GM18519 (cell line): ENCODE measurements at regions not wholly inside any gene's neighbourhood (a gene's known extent, or its start where the extent isn't known, plus 50 kb on each side); places are given as distances from the start of the nearest gene placed in this dataset.
"Not testable (repeated sequence)": the region's sequence is repeated elsewhere in the genome, so short reads cannot be mapped to it uniquely, and the experiment has no call there.

ENCODE experiments used
- ATAC-seq: cut with Tn5 transposase; IDR thresholded peaks from one replicate; pipeline ENCODE4 v1.9.1; 2021; ENCODE audit warnings: mild to moderate bottlenecking, moderate library complexity; ENCODE audit not compliant: unreplicated experiment, low FRiP score

DNA sequence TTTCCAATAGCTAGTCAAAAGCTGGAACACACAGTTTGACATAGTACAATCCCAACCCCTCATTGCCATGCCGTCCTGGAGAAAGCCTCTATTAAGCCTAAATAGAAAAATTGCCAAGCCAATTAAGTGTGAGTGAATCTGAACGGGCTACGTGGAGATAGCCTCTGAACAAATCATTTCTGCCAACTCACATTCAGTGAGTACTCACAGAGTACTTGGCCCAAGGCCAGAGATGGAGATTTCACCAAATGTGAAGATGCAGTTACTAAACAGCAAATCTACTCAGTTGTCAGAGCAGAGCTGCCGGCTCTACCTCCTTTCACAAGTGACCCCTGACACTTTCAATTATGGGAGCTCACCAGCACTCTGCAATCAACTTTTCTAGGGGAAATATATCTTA is 350.0 kb downstream of the GALC start:
- ATAC-seq = no peak

DNA sequence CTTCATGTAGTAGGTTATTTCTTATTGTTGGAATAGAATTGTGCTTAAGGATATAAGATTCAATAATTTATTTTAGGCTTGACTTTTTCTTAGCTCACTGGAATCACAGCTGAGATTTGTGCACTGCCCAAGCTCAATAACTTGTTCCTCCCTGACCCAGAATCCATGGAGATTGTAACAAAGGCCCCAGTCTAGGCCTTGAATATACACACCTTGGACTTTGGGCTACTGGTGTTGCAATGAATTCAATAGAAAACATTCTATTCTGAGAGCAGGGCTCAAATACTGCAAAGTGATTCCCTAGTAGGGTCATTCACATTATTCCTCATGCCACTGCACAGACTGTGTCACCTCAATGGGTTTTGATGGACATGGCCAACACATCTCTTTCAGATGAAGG is 352.4 kb downstream of the GALC start:
- ATAC-seq = no peak

DNA sequence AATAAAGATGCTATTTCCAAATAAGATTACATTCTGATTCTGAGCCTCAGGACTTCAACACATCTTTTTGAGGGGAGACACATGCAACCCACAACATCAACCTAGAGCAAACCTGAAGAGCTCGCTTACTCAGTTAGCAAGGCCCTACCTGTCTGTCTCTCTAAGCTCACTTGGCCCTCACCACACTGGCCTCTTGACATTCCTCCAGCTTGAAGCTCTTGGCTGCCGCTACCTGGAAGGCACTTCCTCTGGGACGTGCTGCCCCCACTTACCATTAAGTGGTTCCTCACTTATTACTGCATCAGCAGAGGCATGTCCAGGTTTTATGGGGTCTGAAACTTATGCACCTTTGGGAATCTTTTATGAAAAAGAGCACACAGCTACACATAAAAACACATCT is 354.8 kb downstream of the GALC start:
- no peak for ATAC-seq

DNA sequence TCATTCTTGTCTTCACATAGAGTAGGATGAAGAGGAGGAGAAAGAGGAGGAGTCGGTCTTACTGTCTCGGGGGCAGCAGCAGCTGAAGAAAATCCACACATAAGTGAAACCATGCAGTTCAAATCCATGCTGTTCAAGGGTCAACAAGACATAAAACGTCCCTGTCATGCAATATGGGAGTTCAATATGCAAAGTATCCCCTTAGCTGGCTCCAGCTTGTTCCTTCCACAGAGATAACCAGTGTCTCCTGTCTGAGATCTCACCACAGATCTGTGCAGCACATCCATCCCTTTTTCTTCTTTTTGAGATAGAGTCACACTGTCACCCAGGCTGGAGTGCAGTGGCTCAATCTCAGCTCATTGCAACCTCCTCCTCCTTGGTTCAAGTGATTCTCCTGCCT is 357.5 kb downstream of the GALC start:
- no peak for ATAC-seq

DNA sequence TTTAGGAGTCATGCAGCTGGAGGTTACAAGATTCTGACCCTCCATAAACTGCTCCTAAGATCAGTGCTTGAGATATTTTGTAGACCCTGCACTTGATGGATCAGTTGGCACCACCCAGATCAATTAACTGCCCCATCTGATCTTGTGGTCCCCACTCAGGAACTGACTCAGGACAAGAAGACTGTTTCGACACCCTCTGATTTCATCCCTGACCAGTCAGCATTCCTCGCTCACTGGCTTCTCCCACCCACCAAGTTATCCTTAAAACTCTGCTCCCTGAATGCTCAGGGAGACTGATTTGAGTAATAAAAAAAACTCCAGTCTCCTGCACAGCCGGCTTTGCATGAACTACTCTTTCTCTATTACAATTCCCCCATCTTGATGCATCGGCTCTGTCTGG is 360.2 kb downstream of the GALC start:
- ATAC-seq = no peak

DNA sequence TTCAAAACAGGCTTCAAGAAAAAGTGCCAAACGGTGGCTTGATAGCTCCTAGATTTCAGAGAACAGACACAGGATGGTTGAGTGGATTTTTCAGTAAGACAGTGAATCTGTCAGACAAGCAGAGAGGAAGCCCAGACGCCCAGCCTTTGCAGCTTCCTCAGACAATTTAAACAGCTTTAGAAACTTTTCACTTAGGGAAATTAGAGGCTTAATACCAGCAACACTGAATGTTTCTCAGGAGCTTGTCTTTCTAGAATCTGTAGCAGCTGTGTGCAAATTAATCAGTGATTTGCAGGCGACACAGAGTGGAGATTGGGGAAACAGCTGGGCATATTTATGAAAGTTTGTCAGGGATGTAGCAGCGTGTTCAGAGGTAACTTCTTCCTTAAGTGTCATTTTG is 362.1 kb downstream of the GALC start:
- ATAC-seq = no peak

DNA sequence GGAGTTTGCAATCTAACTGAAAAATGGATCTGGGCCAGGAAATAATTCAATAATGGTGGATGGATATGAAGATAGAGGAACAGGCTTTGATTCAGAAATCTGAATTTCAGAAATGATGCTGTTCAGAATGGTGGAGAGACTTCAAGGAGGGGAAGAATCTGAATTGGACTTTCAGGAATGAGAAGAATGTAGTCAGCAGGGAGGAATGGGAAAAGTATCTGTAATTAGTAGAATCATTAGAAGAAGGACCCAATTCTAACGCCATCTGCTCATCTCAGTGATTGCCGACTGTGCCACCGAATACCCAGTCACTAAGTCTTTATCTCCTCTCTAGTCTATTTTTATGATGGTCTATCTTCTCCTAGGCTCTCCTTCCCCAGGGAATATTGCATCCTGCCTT is 363.2 kb downstream of the GALC start:
- ATAC-seq = no peak

DNA sequence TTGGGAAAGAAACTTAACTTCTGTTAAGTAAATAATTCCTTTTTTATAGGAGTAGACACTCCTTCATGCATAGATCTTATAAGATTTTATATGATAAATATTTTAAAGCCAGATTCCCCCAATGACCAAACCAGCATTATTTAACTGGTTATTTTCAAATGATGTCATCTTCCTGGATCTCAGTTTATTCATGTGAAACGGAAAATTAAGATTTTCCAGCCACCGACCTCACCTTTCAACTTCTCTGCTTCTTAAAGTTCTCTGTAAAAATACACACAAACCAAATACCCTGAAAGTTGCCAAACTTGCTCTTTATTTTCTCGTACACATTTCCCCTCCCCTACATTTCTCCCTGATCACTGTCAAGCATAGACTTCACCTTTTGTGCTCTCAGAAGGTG is 364.2 kb downstream of the GALC start:
- no peak for ATAC-seq

DNA sequence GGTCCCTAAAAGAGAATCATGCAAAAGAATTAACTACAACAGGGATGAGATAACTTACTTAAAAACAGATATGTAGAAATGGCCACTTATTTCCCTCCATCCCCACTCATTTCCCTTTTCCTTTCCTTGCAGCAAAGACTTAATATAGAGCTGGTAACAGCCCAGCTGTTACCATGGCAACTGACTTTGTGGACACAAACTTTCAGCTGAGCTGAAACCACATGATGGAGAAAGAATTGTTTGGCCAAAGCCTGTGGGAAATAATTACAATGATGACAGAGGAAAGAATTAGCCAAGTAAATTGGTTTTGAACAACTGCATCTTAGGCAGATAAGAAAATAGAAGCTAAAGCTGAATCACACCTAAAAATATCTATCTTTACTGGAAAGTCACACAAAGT is 364.9 kb downstream of the GALC start:
- ATAC-seq = no peak

DNA sequence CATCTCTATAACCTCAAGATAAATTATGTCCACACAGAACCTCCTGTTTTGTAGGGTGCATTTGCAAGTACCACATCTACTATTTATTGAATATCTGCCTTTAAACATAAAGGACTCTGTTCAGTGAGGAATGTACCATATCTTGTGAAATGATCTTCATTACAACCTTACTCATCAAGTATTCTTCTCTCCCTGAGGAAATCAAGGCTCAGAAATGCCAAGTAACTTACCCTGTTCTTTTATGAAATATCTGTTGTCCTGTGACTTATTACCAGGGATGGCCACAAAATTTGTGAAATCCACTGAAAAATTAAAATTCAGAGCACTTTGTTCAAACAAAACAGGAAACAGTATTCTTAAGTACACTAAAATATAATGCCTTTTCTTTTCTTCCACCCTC is 366.7 kb downstream of the GALC start:
- ATAC-seq = no peak

DNA sequence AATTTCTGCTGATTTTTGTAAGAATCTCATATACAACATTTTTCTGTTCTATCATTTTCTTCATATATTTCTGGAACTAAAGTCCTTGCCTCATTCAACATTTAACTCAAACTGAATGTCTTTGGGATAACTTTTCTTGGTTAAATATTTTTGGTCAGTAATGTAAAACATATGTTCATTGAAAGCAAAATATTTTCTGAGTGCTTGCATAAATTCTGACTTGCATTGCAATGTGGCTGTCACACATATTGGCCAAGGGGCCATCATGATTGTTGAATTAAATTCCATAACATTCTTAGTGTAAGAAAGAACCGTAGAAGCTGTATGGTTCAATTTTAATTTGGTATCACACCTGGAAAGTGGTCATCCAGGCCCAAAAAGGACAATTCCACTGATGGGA is 369.4 kb downstream of the GALC start:
- no peak for ATAC-seq

DNA sequence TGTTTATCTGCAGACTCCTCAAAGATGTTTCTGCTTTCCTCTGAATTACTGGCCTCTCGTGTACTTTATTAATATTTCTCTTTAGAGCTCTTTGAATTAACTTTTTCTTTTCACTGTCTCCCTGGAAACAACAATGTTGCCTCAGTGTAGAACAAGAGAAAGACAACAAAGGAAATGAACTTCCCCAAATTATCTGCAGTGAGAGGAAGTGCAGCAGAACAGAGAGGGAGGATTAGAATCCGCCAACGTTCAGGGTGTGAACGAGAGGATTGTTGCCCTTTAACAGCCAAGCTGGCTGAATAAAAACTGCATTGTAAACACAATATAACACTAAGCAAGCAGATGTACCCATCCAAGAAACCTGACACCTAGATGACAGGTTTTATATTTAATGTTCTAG is 375.9 kb downstream of the GALC start:
- no peak for ATAC-seq

DNA sequence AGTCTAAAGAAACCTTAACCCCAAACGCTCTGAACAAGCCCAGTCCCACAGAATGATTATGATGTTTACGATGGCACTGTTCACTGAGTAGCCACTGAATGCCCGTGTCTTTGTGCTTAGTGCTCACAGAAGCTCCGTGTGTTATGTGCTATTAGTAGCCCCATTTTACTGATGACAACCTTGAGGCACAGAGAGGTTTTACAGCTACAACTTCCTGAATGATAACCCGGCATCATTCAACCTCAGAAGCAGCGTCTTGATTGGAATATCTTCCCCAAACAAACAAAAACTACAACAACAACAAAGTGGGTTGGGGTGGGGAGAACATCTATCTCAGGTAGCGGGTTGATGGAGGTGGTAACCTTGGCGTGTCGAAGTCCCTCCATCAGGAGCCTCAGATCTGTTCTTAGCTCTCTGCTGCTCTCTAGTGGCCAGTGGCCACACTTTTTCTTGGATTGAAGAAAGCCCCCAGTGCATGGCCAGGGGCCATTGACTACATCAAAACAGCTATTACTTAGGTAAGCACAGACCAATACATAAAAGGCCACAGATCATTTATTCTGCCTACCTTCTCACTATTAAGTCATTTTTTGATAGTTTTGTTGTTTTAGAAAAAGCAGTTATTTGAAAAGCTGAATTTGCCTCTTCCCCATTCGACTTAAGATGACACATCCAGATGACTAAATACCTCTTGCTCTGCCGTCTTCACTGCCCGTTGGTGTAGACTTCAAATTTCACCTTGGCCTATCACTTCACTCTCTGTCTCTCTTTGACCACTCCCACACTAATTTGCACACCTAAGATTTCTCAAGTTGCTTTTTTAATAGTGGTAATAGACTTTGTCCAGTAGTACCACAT is 376.9 kb downstream of the GALC start:
- ATAC-seq = peak; percentile 88

DNA sequence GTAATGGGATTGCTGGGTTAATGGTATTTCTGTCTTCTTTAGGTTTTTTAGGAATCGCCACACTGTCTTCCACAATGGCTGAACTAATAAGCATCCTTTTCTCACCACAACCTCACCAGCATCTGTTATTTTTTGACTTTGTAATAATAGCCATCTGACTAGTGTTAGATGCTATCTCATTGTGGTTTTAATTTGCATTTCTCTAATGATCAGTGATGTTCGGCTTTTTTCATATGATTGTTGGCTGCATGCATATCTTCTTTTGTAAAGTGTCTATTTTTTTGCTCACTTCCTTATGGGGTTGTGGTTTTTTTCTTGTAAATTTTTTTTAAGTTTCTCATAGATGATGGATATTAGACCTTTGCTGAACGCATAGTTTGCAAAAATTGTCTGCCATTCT is 377.9 kb downstream of the GALC start:
- ATAC-seq = no peak

DNA sequence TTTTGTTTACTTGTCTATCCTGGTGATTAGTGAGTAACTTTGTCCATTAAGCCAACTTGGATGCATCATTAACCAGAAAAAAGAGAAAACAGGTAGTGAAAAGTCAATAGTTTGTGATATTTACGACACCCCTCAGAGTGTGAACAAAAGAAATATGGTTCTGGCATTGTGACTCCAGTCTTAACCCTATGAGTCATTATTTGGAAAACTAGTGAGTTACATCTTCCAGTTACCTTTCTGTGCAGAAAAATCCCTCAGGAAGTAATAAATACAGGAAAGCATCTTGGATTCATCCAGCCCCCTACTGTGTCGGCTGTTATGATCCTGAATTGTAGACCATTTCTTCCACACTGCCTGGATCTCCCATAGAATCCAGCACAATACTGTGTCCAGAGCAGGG is 379.1 kb downstream of the GALC start:
- no peak for ATAC-seq

DNA sequence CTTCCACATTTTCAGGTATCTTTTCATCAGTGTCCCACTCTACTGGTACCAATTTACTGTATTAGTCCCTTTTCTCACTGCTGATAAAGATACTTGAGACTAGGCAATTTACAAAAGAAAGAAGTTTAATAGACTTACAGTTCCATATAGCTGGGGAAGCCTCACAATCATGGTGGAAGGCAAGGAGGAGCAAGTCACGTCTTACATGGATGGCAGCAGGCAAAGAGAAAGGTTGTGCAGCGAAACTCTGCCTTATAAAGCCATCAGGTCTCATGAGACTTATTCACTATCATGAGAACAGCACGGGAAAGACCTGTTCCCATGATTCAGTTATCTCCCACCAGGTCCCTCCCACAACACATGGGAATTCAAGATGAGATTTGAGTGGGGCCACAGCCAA is 385.9 kb downstream of the GALC start:
- ATAC-seq = not testable (repeated sequence)

DNA sequence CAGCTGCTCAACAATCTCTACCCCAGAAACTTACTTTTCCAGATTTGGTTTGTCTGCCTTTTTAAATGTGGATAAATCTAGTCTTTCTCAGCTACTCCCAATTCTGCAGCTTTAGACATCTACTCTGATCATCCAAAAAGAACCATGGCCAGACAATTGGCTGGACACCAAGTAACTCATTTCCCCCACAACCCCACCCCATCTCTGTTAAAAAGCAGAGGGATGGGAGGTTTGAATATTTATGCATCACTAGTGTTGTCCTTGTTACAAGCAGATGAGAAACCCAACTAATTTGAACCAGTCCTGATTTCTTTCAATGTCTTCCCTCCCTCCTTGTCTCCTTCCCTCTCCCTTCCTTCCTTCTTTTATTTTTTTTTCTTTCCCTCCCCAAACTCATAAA is 391.9 kb downstream of the GALC start:
- no peak for ATAC-seq

DNA sequence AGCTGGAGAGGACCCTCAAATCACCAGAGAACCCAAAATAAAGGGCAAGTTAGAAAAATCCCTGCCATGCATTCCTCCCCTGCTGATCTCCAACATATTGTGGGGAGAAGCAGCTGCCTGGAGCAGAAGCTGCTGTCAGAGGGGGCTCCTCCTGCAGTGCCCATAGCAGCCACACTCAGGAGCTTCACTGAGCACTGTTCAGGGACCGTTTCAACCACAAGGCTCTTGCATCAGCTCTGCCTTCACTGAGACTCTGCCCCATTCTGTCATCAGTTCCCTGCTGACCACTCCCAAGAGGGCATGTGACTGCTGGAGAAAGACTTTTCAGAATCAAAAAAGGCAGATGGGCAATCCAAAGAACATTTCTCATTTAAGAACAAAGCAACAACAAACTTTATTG is 392.7 kb downstream of the GALC start:
- no peak for ATAC-seq

DNA sequence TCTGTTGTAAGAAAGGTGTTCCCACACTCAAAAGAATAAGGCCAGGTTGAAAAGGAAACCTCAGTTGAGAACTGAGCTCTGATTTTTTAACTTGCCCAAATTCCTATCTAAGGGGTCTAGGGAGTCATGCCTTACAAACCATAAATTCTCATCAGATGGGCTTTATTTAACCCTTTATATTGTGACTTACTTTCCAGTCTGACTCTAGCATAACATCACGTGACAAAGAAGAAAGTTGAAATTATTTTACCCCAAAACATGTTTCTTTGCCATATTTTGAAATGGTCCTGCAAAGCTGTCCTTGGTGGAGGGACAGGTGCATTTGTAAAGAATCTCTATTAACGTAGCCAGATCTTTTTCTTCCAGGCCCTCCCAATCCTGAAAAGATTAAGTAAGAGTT is 411.7 kb downstream of the GALC start:
- ATAC-seq = no peak

DNA sequence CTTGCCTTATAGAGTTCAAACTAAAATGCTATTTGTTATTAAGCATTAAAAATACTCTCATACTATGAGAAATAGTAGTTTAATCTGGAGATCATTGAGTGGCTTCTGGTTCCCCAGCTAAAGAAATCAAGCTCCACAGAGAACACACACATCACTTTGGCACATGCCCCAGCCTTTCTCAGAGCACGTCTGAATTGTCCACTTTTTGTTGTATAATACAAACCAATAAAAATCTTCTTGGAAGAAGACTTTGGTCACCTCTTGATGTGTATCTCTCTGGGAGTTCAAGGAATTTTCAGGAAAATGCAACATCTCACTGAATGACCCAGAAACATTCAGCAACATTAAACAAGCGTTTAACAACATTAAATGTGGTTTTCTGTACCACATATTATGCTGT is 413.9 kb downstream of the GALC start:
- ATAC-seq = no peak

DNA sequence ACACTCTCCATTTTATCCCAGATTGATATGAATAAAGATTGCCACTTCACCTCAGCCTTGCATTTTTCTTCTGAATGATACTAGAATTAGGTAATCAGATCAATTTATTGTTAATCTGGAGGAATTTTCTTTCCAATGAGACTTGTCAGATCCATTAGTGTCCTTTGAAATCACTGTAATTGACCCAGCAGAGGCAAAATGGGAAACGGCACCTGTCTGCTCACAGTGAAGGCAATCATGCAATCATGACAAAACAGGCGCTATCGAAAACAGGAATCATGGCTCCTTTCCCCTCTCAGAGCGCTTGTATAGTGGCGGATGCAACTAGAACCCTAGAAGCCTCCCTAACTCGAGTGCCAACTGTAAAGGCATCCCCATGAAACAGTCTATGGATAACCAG is 417.6 kb downstream of the GALC start:
- no peak for ATAC-seq

DNA sequence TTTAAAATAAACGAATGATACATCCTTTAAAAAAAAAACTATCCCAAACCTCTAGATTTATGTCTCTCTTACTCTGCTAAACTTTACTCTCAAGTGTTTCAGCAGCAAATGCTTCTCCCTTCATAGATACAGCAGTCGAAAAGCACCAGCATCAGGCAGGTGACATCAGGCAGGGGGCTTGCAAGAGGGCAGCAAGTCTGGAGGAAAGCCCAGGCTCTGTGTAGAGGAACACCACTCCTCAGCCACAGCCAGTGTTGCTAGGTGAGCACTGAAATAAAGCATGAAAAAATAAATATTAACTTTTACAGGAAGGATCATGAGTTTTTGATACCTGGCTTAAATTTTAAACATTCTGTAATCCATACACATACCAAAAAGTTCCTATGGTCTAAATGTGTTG is 419.4 kb downstream of the GALC start:
- no peak for ATAC-seq
